GM20000 (cell line): ENCODE measurements at regions not wholly inside any gene's neighbourhood (a gene's known extent, or its start where the extent isn't known, plus 50 kb on each side); places are given as distances from the start of the nearest gene placed in this dataset.

Experiments used
- DNase-seq: peaks from one replicate; pipeline ENCODE4 v3.0.0; 2012; ENCODE audit warnings: low spot score
- CTCF ChIP-seq: IDR thresholded peaks from 2 replicates; pipeline ENCODE4 v1.5.1; 2012; ENCODE audit warnings: mild to moderate bottlenecking, control low read depth; ENCODE audit errors: extremely low read depth, missing control alignments

GRCh38 chr2:225842939-225843338, 443.4 kb downstream of the NYAP2 start:
- no peak for DNase-seq
- no peak for TF ChIP-seq CTCF

GRCh38 chr2:225841314-225841713, 441.8 kb downstream of the NYAP2 start:
- TF ChIP-seq CTCF = no peak
- no peak for DNase-seq

- no peak for TF ChIP-seq CTCF
Measured at GRCh38 chr2:225837328-225837727, 437.8 kb downstream of the NYAP2 start.

GRCh38 chr2:225824748-225825449, 425.4 kb downstream of the NYAP2 start:
- DNase-seq = no peak
- no peak for TF ChIP-seq CTCF

More at GRCh38 chr2:225837328-225837727, 437.8 kb downstream of the NYAP2 start:
- no peak for DNase-seq

GRCh38 chr2:225821351-225821750, 421.8 kb downstream of the NYAP2 start:
- DNase-seq = no peak
- no peak for TF ChIP-seq CTCF

GRCh38 chr2:225820826-225821225, 421.3 kb downstream of the NYAP2 start:
- DNase-seq = no peak
- TF ChIP-seq CTCF = no peak

GRCh38 chr2:225814554-225814953, 415.0 kb downstream of the NYAP2 start:
- DNase-seq = no peak
- TF ChIP-seq CTCF = no peak
